ENCODE measurements at regions not wholly inside any gene's neighbourhood (a gene's known extent, or its start where the extent isn't known, plus 50 kb on each side); places are given as distances from the start of the nearest gene placed in this dataset.

DNA sequence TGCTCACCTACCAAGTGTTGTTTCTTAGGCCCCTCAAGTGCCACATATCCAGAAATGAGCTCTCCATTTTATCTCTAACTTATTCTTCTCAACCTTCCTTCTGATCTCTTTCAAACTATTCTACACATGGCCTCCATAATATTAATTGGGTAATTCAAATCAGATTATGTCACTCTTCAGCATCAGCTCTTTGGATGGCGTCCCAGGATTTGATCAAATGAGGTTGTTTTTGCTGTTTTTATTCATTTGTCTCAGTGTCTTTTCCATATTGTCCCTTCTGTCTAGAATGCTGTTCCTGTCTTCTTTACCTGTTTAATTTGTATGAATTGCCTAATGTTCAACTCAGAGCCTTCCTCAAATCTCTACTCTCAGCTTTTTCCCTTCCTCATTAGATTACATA is 234.6 kb upstream of the CXCL12 start:
- Histone ChIP-seq H3K4ac (ENCODE audit: low read depth, low read length) (no peak overlapping the region), H2BK5ac (ENCODE audit: low read depth, low read length, poor library complexity) (no peak overlapping the region), H4K91ac (ENCODE audit: low read depth, low read length) (no peak overlapping the region), H3K27me3 (ENCODE audit: insufficient read depth, low read length) (no peaks in the 10 kb centered on the region), H3K79me1 (ENCODE audit: low read length) (no peaks in the 10 kb centered on the region), H3K4me3 (ENCODE audit: low read depth, low read length) (no peak overlapping the region), H2BK12ac (ENCODE audit: low read length) (no peak overlapping the region), H3K79me2 (ENCODE audit: control insufficient read depth, insufficient read depth, low read length, poor library complexity) (no peaks in the 10 kb centered on the region), H3K9me3 (ENCODE audit: insufficient read depth, low read depth, low read length) (no peaks in the 10 kb centered on the region), H2BK120ac (ENCODE audit: insufficient read depth, low read length, poor library complexity) (no peak overlapping the region), H3K36me3 (ENCODE audit: control insufficient read depth in 1 of 2, insufficient read depth in 2 of 2, low read length in 2 of 2) (no peaks in the 10 kb centered on the region), H3K14ac (ENCODE audit: low read length) (no peak overlapping the region), H2AK5ac (ENCODE audit: low read length) (no peak overlapping the region), H2AFZ (ENCODE audit: insufficient read depth, low read length, poor library complexity) (no peak overlapping the region), H3K4me2 (ENCODE audit: low read length) (no peak overlapping the region), H3K9ac (ENCODE audit: low read length) (no peak overlapping the region), H4K8ac (ENCODE audit: low read depth, low read length) (no peak overlapping the region), H3K4me1 (ENCODE audit: control insufficient read depth in 1 of 2, insufficient read depth in 2 of 2, low read length in 2 of 2) (no peaks in the 10 kb centered on the region), H3K18ac (ENCODE audit: low read length) (no peak overlapping the region), H4K12ac (ENCODE audit: low read depth, low read length) (no peak overlapping the region), H3K27ac (ENCODE audit: low read depth, low read length) (no peak overlapping the region), H3K23ac (ENCODE audit: low read length) (no peak overlapping the region)
- no CpG with 5 or more reads among the region's 1 CpG for WGBS (ENCODE audit: extremely low coverage, insufficient coverage, insufficient read length)
- no peak for DNase-seq

DNA sequence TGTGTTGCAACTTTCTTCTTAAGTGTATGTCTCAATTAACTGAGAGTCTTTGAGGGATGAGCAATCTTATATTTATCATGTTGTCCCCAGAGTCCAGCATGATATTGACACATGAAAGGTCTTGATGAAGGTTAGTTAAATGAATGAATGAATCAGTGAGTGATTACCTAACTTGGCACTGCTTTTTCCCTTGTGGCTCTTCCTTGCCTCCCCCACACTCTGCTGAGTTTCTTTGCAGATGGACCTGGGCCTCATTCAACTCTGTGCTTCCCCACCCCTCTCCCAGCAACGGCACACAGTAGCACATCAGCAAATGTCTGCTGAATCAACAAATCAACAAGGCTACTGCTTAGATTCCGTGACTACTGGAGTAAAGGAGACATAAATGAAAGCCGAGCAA is 235.1 kb upstream of the CXCL12 start:
- H2BK120ac ChIP-seq (ENCODE audit: insufficient read depth, low read length, poor library complexity), result no peak overlapping the region
- H2AFZ ChIP-seq (ENCODE audit: insufficient read depth, low read length, poor library complexity), result no peak overlapping the region
- no peak overlapping the region for H3K14ac ChIP-seq (ENCODE audit: low read length)
- H4K12ac ChIP-seq (ENCODE audit: low read depth, low read length), result no peak overlapping the region
- no peaks in the 10 kb centered on the region for H3K36me3 ChIP-seq (ENCODE audit: control insufficient read depth in 1 of 2, insufficient read depth in 2 of 2, low read length in 2 of 2)
- no peak overlapping the region for H3K4ac ChIP-seq (ENCODE audit: low read depth, low read length)
- H3K18ac ChIP-seq (ENCODE audit: low read length), result no peak overlapping the region
- whole genome bisulfite sequencing (ENCODE audit: extremely low coverage, insufficient coverage, insufficient read length), result no CpG with 5 or more reads among the region's 3 CpGs
- no peak overlapping the region for H4K91ac ChIP-seq (ENCODE audit: low read depth, low read length)
- no peaks in the 10 kb centered on the region for H3K4me1 ChIP-seq (ENCODE audit: control insufficient read depth in 1 of 2, insufficient read depth in 2 of 2, low read length in 2 of 2)
- H3K9me3 ChIP-seq (ENCODE audit: insufficient read depth, low read depth, low read length), result no peaks in the 10 kb centered on the region
- H3K79me2 ChIP-seq (ENCODE audit: control insufficient read depth, insufficient read depth, low read length, poor library complexity), result no peaks in the 10 kb centered on the region
- H3K23ac ChIP-seq (ENCODE audit: low read length), result peak overlapping the region; percentile 96
- H3K9ac ChIP-seq (ENCODE audit: low read length), result no peak overlapping the region
- H3K27ac ChIP-seq (ENCODE audit: low read depth, low read length), result no peak overlapping the region
- no peak overlapping the region for H2BK5ac ChIP-seq (ENCODE audit: low read depth, low read length, poor library complexity)
- H3K27me3 ChIP-seq (ENCODE audit: insufficient read depth, low read length), result no peaks in the 10 kb centered on the region
- H3K4me2 ChIP-seq (ENCODE audit: low read length), result no peak overlapping the region
- H3K4me3 ChIP-seq (ENCODE audit: low read depth, low read length), result no peak overlapping the region
- no peak overlapping the region for H4K8ac ChIP-seq (ENCODE audit: low read depth, low read length)
- no peak overlapping the region for H2AK5ac ChIP-seq (ENCODE audit: low read length)
- DNase-seq, result no peak
- no peak overlapping the region for H2BK12ac ChIP-seq (ENCODE audit: low read length)
- H3K79me1 ChIP-seq (ENCODE audit: low read length), result no peaks in the 10 kb centered on the region

DNA sequence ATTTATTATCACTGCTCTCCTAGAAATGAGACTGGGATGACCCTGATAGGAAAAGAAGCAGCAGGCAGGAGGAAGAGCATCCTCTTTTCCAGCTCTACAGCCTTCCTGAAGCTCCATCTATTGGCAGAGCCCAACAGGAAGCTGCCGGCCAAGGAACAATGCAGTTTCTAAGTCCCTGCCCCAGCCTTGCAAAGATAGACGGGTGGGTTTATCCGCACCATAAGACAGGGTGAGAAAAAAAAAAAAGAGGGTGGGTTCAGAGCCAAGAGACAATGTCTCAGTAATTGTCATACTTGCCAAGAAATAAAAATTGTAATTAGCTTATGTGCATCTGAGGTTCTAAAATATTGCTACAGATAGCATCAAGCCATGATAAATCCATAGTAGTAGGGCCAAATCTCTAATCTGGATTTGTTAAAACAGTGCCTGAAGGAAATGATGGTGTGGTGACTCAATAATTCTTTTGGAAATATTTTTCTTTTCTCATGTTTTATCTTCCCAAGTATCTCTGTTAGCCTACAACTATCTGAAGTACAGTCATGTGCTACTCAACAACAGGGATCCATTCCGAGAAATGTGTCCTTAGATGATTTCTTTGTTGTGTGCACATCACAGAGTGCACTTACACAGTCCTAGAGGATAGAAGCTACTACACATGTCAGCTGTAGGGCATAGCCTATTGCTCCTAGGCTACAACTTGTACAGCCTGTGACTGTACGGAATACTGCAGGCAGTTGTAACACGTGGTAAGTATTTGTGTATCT is 242.9 kb upstream of the CXCL12 start:
- no peaks in the 10 kb centered on the region for H3K79me2 ChIP-seq (ENCODE audit: control insufficient read depth, insufficient read depth, low read length, poor library complexity)
- H3K18ac ChIP-seq (ENCODE audit: low read length), result no peak overlapping the region

DNA sequence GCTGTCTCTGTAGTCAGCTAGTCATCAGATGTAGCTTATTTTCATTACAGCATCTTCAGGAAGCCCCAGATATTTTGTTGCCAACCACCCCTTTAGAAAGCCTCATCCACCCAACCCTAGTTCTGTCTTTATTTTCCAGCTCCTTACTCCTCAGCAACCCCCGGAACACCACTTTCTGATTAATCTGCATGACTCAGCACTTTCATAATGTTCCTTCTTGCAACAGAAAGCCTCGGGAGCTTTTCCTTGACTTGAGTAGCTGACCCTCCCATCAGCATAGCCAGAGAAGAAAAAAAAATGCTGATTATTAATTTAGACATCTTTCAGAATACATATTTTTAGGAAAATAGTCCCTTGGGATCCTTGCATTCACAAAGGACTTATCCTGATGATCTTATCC is 244.0 kb upstream of the CXCL12 start:
- no peak overlapping the region for H3K18ac ChIP-seq (ENCODE audit: low read length)
- H3K36me3 ChIP-seq (ENCODE audit: control insufficient read depth in 1 of 2, insufficient read depth in 2 of 2, low read length in 2 of 2), result no peaks in the 10 kb centered on the region
- H3K4me2 ChIP-seq (ENCODE audit: low read length), result no peak overlapping the region
- no peak overlapping the region for H3K9ac ChIP-seq (ENCODE audit: low read length)
- H3K4me1 ChIP-seq (ENCODE audit: control insufficient read depth in 1 of 2, insufficient read depth in 2 of 2, low read length in 2 of 2), result no peaks in the 10 kb centered on the region
- no peak overlapping the region for H4K12ac ChIP-seq (ENCODE audit: low read depth, low read length)
- H4K8ac ChIP-seq (ENCODE audit: low read depth, low read length), result no peak overlapping the region
- no peak overlapping the region for H2AK5ac ChIP-seq (ENCODE audit: low read length)
- no peak overlapping the region for H4K91ac ChIP-seq (ENCODE audit: low read depth, low read length)
- no CpG with 5 or more reads among the region's 2 CpGs for WGBS (ENCODE audit: extremely low coverage, insufficient coverage, insufficient read length)
- DNase-seq, result peak in 1 of 2 donors; percentile 5
- H3K79me2 ChIP-seq (ENCODE audit: control insufficient read depth, insufficient read depth, low read length, poor library complexity), result no peaks in the 10 kb centered on the region
- H3K27me3 ChIP-seq (ENCODE audit: insufficient read depth, low read length), result no peaks in the 10 kb centered on the region
- no peaks in the 10 kb centered on the region for H3K9me3 ChIP-seq (ENCODE audit: insufficient read depth, low read depth, low read length)
- H3K79me1 ChIP-seq (ENCODE audit: low read length), result peaks cover 2% of the 10 kb centered on the region
- no peak overlapping the region for H2BK12ac ChIP-seq (ENCODE audit: low read length)
- H2AFZ ChIP-seq (ENCODE audit: insufficient read depth, low read length, poor library complexity), result no peak overlapping the region
- H3K23ac ChIP-seq (ENCODE audit: low read length), result no peak overlapping the region
- no peak overlapping the region for H2BK120ac ChIP-seq (ENCODE audit: insufficient read depth, low read length, poor library complexity)
- no peak overlapping the region for H2BK5ac ChIP-seq (ENCODE audit: low read depth, low read length, poor library complexity)
- H3K4me3 ChIP-seq (ENCODE audit: low read depth, low read length), result no peak overlapping the region
- H3K14ac ChIP-seq (ENCODE audit: low read length), result no peak overlapping the region
- no peak overlapping the region for H3K27ac ChIP-seq (ENCODE audit: low read depth, low read length)
- no peak overlapping the region for H3K4ac ChIP-seq (ENCODE audit: low read depth, low read length)

More for the DNA sequence above, 242.9 kb upstream of the CXCL12 start:
- no peak overlapping the region for H3K4ac ChIP-seq (ENCODE audit: low read depth, low read length)
- no peak overlapping the region for H3K14ac ChIP-seq (ENCODE audit: low read length)
- no peaks in the 10 kb centered on the region for H3K36me3 ChIP-seq (ENCODE audit: control insufficient read depth in 1 of 2, insufficient read depth in 2 of 2, low read length in 2 of 2)
- H4K8ac ChIP-seq (ENCODE audit: low read depth, low read length), result no peak overlapping the region
- no peak overlapping the region for H2BK5ac ChIP-seq (ENCODE audit: low read depth, low read length, poor library complexity)
- no CpG with 5 or more reads among the region's 6 CpGs for WGBS (ENCODE audit: extremely low coverage, insufficient coverage, insufficient read length)
- H2BK120ac ChIP-seq (ENCODE audit: insufficient read depth, low read length, poor library complexity), result no peak overlapping the region
- H4K12ac ChIP-seq (ENCODE audit: low read depth, low read length), result no peak overlapping the region
- no peak overlapping the region for H3K9ac ChIP-seq (ENCODE audit: low read length)
- DNase-seq, result peak; percentile 57 to 72
- no peaks in the 10 kb centered on the region for H3K9me3 ChIP-seq (ENCODE audit: insufficient read depth, low read depth, low read length)
- no peak overlapping the region for H2BK12ac ChIP-seq (ENCODE audit: low read length)
- H3K27me3 ChIP-seq (ENCODE audit: insufficient read depth, low read length), result no peaks in the 10 kb centered on the region
- peaks cover 2% of the 10 kb centered on the region for H3K79me1 ChIP-seq (ENCODE audit: low read length)
- no peak overlapping the region for H3K4me2 ChIP-seq (ENCODE audit: low read length)
- no peak overlapping the region for H4K91ac ChIP-seq (ENCODE audit: low read depth, low read length)
- H3K4me1 ChIP-seq (ENCODE audit: control insufficient read depth in 1 of 2, insufficient read depth in 2 of 2, low read length in 2 of 2), result no peaks in the 10 kb centered on the region
- H2AK5ac ChIP-seq (ENCODE audit: low read length), result no peak overlapping the region
- H3K23ac ChIP-seq (ENCODE audit: low read length), result no peak overlapping the region
- no peak overlapping the region for H3K4me3 ChIP-seq (ENCODE audit: low read depth, low read length)
- no peak overlapping the region for H3K27ac ChIP-seq (ENCODE audit: low read depth, low read length)
- H2AFZ ChIP-seq (ENCODE audit: insufficient read depth, low read length, poor library complexity), result no peak overlapping the region

Data from trophoblast cell (in vitro differentiated cells and primary cell).